Gastroesophageal sphincter (tissue), 3 donors: ENCODE measurements at regions not wholly inside any gene's neighbourhood (a gene's known extent, or its start where the extent isn't known, plus 50 kb on each side); places are given as distances from the start of the nearest gene placed in this dataset.

ENCODE experiments used
- EP300 ChIP-seq: sonication (generic); formaldehyde crosslinking; IDR thresholded peaks from one replicate; pipeline ENCODE4 v1.6.1; 2017; ENCODE audit warnings: antibody characterized with exemption, mild to moderate bottlenecking
- POLR2A ChIP-seq, 2 donors: fragments of 450-650 bp; IDR thresholded peaks; one replicate each; pipeline ENCODE4 v1.6.1; 2017; ENCODE audit warnings: antibody characterized with exemption in 2 of 2, mild to moderate bottlenecking in 2 of 2, moderate library complexity in 1 of 2
- POLR2AphosphoS5 ChIP-seq: sonication (generic); formaldehyde crosslinking; IDR thresholded peaks from one replicate; pipeline ENCODE4 v1.6.1; 2017; ENCODE audit warnings: antibody characterized with exemption
- TF ChIP-seq, protein P1 (sequence below), 4 experiments: fragments of 200-600 bp in 2 of 4; fragments of 450-650 bp in 2 of 4; sonication (generic) in 1 of 4; IDR thresholded peaks; one replicate each; pipeline ENCODE4 v1.5.1; 2017 to 2019; ENCODE audit warnings: antibody characterized with exemption in 4 of 4, mild to moderate bottlenecking in 2 of 4, moderate library complexity in 2 of 4

DNA sequence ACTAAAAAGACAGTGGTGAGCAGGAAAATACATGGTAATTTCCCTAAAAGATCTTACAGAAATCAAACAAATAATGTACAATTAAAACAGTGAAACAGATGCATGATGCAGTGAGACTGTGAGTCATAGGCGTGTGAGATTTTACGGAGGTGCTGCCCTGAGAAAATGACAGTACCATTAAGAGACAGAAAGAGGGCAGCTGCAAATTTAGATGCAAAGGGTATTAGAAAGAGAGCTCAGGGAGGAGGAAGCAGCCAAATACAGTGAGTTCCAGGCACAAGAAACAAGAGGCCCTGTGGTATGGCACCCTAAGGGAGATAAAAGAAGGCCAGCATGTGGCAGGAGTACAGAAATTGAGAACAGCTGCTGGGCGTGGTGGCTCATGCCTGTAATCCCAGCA, 88.5 kb upstream of the FIBIN start:
- TF ChIP-seq, protein P1, sequence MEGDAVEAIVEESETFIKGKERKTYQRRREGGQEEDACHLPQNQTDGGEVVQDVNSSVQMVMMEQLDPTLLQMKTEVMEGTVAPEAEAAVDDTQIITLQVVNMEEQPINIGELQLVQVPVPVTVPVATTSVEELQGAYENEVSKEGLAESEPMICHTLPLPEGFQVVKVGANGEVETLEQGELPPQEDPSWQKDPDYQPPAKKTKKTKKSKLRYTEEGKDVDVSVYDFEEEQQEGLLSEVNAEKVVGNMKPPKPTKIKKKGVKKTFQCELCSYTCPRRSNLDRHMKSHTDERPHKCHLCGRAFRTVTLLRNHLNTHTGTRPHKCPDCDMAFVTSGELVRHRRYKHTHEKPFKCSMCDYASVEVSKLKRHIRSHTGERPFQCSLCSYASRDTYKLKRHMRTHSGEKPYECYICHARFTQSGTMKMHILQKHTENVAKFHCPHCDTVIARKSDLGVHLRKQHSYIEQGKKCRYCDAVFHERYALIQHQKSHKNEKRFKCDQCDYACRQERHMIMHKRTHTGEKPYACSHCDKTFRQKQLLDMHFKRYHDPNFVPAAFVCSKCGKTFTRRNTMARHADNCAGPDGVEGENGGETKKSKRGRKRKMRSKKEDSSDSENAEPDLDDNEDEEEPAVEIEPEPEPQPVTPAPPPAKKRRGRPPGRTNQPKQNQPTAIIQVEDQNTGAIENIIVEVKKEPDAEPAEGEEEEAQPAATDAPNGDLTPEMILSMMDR (IDR thresholded peaks at IDR 0.05): no peak
- TF ChIP-seq EP300: no peak
- TF ChIP-seq POLR2A (IDR thresholded peaks at IDR 0.05): no peak
- TF ChIP-seq POLR2AphosphoS5: no peak
